ENCODE measurements at regions not wholly inside any gene's neighbourhood (a gene's known extent, or its start where the extent isn't known, plus 50 kb on each side); places are given as distances from the start of the nearest gene placed in this dataset.

GRCh38 chr16:52680993-52681392, 134.1 kb upstream of the TOX3 start:
- TF ChIP-seq CTCF (conservative IDR thresholded peaks at IDR 0.05), result no peak
- no peak for TF ChIP-seq EZH2 (IDR thresholded peaks at IDR 0.05; ENCODE audit: low read depth)

All from PC-9 (cell line).